NCI-H526 treated with DMSO at 0.1 percent for 48 hours (cell line): ENCODE measurements at regions not wholly inside any gene's neighbourhood (a gene's known extent, or its start where the extent isn't known, plus 50 kb on each side); places are given as distances from the start of the nearest gene placed in this dataset.
"Not testable (repeated sequence)": the region's sequence is repeated elsewhere in the genome, so short reads cannot be mapped to it uniquely, and the experiment has no call there.

Source experiments
- DNase-seq: peaks from one replicate; lab custom pipeline; 2025; lab: John Stamatoyannopoulos, UW

DNA sequence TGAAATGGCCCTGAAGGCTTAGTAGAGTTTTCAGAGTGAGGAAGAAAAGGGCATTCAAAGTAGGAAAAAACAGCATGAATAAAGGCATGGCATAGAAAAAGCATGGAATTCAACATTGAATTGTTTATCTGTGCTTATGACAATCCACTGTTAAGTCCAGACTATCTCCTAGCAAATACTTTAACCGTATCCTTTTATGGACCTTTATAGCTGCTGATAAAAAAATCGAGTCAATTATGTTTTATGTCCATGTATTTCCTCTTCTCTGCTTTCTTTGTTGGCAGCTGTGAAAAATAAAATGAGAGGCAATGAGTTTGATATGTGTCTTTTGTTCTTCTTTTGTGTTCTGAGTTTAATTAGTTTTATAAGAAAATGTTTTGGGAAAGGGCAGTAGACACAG lies 70.4 kb downstream of the TDRD15 start:
- DNase-seq = no peak

DNA sequence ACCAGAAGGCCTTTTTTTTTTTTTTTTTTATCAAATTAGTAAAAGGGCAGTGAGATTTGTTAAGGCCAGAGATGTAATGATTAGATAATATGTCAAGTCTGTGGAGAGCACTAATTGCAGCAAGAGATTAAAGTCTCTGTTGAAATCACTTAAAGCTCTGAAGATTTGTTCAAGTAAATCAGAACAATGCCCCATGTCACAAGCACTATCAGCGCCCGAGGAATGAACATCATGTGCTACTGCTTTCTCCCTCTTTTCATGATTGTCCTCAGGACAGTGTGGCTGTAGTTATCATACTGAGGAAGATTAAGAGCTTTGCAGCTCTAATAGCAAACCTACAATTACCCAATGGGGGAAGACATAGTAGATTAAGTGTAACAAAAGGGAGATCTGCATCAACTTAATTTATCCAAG lies 71.1 kb downstream of the TDRD15 start:
- no peak for DNase-seq

DNA sequence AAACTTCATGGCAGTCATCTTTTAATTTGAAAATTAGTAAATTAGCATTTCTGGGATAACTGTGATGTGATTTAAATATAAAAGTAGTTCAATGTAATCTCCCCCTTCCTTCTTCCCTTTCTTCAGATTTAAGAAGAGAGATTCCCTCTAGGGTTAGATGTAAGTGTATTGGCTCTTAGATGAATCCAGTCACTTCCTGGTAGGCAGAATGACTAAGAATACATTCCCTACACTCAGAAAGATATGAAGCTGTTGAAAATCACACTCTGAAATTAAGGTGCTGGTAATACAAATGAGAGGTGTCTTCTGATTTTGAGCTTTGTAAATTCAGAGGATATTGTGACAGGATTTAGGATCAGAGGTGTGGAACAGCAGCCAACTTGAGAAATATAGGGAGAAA lies 71.6 kb downstream of the TDRD15 start:
- DNase-seq = no peak

DNA sequence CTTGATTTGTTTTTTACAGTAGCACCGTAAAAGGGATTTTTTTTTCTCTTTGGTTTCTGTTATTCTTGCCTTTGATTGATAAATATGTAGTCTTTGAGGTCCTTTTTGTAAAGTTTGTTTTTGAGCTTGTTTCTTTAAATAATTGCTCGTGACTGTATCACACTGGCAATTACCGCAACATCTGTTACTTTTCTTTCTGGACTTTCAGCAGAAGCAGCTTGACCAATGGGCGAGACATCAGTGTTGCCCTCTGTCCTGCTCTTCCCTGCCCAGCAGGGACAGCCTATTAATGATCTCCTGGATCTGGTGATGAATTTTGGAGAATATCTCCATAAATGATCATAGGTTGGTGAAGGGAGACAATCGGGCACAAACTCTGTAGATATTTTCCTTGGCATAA lies 74.9 kb downstream of the TDRD15 start:
- DNase-seq = no peak

DNA sequence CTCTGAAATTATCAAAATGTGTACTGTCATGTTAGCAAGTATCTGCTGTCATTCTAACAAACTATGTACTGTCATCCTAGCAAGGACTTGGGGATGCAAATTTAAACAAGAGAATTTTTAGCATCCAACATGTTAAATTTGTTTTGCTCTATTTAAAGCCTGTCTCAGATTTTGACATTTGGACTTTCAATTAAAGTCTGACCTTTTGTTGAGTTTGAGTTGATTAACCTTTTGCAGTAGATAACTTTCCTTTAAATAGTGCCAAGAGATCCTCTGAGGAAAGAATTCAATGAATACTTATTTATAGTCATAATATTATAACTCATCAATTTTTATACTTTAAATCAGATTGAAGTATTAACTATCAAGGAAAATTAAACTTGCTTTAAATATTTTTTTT lies 80.2 kb downstream of the TDRD15 start:
- DNase-seq = no peak

DNA sequence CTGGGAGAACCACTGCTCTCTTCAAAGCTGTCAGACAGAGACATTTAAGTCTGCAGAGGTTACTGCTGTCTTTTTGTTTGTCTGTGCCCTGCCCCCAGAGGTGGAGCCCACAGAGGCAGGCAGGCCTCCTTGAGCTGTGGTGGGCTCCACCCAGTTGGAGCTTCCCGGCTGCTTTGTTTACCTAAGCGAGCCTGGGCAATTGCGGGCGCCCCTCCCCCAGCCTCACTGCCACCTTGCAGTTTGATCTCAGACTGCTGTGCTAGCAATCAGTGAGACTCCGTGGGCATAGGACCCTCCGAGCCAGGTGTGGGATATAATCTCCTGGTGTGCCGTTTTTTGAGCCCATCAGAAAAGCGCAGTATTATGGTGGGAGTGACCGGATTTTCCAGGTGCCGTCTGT lies 90.3 kb downstream of the TDRD15 start:
- DNase-seq = not testable (repeated sequence)

DNA sequence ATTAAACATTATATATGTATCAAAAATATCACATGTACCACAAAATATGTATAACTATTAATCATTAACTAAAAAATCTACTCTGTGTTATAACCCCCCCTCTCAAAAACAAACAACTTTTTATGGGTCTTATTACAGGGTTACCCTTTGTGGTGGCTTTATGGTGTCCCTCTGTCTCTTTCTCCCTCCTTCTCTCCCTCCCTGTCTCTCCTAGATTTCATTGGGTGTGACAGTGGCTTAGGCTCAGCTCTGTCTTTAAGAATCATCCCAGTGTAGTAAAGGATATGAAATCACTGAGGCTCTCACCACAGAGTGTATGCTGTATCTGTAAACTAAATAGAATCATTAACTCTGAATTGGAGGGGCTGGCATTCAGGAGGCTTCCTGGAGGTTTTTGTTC lies 93.7 kb downstream of the TDRD15 start:
- no peak for DNase-seq

DNA sequence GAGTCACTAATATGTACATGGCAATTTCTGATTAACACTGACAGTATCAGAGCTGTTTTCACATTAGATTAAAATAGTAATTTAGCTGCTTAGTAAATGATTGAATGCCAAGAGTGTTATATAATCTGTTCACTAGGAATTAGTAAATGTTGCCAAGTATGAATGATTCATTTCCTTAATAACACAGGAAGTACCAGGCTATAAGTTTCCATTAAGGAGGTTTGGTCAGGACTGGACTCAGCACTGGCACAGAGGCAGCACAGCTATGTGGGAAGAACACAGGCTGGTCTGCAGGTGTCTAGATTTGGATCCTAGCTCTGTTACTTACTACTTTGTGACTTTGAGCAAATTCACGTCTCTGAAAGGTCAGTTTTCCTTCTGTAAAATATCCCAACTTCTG lies 97.2 kb downstream of the TDRD15 start:
- no peak for DNase-seq

DNA sequence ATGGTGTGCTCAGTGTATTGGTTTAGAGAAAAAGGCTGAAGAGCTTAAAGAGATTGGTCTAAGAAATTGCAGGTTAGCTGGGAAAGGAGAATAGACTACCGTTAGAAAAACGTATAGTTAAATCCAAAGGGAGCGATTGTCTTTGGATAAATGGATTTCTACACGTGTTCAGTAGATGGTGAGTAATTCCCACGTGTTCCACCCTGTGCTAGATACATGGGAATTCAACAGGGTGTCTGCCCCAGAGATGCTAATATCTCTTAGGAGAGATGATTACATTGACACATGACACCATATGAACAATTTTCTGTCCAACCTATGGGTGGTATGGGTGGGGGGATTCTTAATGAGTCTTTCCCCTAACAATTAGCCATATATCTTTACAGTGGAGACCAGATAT lies 99.8 kb downstream of the TDRD15 start:
- DNase-seq = no peak

DNA sequence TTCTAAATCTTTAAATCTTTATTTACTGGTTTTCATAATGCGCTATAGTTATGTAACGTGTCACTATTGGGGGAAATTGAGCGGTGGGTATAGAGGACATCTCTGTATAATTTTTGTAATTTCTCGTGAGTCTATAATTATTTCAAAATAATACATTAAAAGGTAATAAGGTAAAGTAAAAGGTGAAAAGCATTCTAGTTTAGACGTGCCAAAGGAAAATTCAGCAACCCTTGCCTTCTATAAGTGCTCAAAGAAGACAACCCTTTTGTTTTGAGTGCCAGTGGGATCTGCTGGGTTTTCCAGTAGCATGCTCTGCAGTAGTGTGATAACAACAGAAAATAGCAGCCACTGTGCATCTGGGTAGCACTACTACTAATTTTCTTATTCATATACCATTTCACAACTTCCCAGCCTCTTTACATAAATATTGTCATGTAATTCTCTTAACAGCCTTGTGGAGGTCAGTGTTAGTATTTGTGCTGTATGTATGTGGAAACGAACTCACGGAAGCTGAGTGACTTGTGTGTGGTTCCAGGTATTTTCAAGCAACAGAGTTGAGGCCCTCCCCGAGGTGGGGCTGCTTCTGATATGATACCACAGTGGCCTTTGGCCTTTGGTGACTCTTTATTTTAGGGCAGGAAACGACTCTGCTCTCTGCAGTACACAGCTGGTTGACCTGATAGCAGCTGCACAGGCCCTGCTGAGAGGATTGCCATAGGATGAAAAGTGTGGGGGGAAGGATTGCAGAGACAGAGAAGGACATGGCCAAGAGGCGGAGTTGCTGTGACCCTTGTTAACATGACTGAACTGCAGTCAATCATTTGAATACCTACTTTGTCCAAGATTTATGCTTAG lies 104.5 kb downstream of the TDRD15 start:
- peak; percentile 7 for DNase-seq

DNA sequence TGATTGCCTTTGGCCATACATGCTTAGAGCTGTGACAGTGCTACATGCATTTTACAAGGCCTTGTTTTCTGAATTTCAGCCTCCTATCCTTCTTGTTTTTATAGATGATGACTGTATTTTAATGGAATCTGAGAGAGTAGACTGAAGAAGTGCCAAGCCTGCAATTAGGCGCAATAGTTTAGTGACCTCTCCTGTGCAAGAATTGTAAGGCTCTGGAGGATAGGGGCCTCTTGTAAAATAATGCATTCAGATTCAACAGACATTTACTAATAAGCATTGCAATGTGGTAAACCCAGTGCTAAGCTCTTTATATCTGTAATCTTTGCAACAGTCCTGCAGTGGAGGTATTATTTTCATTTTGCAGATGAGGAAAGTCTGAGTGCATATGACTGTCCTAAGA lies 105.5 kb downstream of the TDRD15 start:
- no peak for DNase-seq

DNA sequence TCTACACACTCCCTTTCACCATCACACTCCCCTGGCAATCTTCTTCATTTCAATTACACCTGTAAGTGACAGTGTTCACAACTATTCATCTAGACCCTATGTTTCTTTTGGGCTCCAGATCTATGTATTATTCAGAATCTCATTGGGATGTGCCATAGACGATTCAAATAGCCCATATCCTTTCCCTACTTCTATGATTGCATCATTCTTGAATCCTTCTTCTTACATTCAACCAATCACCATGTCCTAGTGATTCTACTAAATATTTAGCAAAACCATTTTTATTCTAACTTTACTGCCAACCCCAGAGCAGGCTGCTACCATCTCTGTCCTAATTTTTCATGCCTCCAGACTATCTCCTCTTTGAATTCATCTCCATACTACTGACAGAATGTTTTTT lies 106.4 kb downstream of the TDRD15 start:
- DNase-seq = no peak

DNA sequence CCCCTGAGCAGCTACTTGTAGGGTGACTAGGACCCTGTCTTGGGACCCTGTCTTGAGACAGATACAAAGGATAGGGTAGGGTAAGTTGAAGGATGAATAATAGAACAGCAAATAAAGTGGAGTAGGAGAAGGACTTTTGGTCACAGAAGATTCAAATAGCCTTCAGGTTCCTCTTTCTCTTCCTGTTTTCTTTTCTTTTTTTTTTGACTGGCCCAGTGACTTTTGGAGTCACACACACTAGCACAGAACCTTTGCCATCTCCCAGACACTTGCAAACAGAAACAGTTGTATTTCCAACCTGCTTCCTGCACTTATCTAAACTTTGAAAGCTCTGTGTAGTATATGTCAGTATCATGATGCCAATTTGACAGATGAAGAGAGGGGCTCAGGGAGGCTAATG lies 108.2 kb downstream of the TDRD15 start:
- DNase-seq = no peak

DNA sequence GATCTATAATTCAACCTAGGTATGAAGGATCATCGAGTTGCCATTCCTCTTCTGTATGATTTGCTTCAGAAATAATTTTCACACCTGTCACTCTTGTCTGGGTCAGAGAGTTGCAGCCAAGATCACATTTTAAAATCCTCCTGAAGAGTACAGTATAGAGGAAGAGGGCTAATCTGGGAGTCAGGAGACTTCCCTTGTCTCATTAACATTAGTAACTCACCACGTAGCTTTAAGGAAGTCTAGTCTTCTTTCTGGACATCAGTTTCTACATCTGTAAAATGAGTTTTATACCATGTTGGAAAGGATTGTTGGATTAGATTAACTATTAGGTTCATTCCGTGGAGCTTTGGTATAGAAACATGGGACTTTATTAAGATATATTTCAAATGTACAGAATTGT lies 109.4 kb downstream of the TDRD15 start:
- DNase-seq = no peak

DNA sequence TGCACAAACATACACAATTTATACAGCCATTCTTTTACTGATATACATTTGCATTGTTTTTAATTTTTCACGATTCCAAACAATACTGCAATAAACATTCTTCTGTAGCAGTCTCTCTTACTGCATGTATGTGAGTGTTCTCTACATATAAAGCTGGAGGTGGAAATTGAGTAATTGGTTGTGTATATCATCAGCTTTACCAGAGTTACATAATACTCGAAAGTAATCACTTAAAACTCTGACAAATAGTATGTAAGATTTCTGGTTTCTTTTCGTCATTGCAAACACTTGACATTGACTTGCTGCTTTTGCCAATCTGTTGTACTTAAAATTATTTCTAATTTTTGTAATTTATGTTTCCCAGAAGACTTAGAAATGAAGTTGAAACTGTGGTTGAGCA lies 110.2 kb downstream of the TDRD15 start:
- DNase-seq = no peak

DNA sequence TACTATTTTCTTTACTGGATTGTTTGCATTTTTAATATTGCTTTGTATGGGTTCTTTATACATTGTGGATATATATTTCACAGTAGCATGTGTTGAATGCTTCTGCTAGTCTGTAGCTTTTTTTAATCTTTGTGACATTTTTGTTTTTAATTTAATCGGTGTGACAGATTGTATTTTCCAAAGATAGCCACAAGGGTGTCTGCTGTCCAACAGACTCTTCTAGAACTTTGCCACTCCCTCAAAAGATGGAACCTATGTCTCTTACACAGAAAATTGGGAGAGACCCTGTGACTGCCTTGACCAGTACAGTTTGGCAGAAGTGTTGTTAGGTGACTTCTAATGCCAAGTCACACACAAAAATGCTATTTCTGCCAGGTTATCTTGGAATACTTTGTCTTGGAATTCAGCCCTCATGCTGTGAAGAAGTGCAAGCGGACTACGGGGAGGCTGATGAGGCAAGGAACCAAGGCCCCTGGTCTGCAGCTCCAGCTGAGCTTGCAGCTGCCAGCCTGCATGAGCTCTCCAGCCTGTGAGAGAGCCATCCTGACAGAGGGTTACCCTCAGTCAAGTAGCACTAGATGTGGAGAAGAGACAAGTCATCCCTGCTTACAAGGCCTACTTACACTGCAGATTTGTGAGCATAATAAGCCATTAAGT lies 110.8 kb downstream of the TDRD15 start:
- no peak for DNase-seq

DNA sequence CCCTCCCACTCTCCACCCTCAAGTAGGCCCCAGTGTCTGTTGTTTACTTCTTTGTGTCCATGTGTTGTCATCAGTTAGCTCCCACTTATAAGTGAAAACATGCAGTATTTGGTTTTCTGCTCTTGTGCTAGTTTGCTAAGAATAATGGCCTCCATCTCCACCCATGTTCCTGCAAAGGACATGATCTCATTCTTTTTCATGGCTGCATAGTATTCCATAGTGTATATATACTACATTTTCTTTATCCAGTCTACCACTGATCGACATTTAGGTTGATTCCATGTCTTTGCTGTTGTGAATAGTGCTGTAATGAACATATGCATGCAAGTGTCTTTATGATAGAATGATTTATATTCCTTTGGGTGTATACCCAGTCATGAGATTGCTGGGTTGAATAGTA lies 116.0 kb downstream of the TDRD15 start:
- DNase-seq = not testable (repeated sequence)

DNA sequence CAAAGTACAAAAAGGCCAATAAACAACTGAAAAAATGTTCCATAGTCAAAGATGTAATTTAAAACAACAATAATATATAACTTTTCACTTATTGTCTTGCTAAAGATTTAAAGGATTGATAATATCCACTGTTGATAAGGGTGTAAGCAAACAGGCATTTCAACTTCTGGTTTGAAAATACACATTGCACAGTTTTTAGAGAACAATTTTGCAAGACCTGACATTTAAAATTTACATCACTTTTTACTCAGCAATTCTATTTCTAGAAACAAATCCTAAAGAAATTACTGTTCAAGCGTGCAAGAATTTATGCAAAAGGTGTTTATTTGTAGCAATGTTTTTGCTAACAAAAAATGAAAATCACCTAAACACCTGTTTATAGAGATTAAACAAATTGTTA lies 120.4 kb downstream of the TDRD15 start:
- DNase-seq = no peak

DNA sequence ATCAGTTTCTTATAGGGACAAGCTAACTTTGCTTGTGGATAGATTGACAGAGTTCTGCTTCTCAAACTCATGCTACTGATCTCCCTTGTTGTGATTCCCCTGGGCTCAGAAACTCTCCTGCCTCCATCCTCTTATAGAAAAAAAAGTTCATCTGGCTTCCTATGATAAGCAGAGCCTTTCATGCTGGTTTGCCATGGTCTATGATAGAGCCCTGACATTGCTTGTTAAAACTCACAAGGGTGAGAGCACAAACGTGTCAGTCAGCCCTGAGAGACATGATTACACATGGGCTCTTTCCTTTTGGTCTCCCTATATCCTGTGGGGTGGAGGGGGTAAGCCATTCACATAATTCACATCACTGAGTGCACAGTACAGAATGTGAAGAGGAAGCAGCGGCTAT lies 121.8 kb downstream of the TDRD15 start:
- no peak for DNase-seq

DNA sequence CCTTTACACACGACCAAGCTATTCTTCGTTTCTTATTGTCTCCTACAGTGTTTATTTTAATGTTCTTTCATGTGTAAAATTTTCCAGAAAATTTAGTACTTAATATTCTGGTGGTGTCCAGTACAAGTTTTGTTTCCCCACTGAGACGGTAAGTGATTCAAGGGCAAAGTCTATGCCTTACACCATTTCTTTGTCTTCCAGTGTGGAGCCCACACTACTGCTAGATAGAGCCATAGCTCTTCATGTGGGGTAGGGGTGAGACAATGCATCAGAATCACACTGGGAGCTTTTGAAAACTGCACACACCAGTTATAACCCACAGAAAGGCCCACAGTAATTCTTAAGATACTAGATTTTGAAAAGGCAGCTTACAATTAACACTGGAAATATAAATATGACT lies 125.6 kb downstream of the TDRD15 start:
- DNase-seq = no peak

DNA sequence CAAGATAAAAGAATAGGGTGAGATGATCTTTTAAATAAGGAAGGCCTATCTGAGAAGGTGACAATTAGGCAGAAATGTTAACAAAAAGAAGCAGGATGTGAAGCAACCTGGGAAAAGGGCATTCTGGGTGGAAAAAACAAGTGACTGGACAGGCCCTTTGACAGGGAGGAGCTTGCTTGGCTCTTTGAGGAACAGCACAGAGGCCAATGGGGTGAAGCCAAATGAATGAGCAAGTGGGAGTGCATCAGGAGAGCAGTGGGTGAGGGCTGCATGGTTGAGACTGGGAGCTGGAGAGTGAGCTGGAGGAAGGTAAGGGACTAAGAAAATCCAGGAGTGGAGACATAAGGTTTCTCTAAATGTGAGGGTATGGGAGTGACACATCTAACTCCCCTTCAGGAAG lies 126.9 kb downstream of the TDRD15 start:
- DNase-seq = no peak

DNA sequence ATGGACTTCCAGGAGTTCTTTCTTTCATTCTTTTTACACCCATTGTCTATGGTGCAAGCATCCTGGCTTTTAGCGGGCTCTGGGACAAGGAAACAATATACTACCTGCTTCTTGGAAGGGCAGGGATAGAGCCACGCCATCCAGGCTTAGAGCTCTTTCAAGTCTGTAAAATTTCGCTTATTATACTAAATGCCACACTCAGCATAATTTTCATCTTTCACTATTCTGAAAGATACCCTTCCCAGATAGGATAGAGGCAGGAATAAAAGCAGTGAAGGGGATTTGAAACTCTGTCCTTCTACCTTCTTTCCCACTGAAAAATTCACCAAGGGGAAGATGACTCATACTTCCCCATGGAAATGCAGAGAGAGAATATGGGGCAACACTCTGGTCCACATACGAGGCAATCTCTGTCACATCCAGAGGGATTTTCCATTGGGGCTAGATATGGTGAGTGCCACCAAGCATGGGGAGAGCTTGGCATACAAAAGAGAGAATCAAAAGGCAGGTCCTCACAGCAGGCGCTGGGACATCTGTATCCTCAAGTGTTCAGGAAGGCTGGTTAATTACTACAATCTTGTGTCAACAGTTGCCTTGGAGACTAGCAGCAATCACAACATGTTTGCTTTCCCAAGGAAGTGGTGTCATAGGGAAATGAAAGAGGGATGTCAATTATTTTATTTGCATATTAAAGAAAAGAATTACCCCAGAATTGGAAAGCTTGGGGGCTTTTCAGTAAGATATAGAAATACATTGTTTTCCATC lies 127.6 kb downstream of the TDRD15 start:
- DNase-seq = no peak
